ENCODE measurements at regions not wholly inside any gene's neighbourhood (a gene's known extent, or its start where the extent isn't known, plus 50 kb on each side); places are given as distances from the start of the nearest gene placed in this dataset.

DNA sequence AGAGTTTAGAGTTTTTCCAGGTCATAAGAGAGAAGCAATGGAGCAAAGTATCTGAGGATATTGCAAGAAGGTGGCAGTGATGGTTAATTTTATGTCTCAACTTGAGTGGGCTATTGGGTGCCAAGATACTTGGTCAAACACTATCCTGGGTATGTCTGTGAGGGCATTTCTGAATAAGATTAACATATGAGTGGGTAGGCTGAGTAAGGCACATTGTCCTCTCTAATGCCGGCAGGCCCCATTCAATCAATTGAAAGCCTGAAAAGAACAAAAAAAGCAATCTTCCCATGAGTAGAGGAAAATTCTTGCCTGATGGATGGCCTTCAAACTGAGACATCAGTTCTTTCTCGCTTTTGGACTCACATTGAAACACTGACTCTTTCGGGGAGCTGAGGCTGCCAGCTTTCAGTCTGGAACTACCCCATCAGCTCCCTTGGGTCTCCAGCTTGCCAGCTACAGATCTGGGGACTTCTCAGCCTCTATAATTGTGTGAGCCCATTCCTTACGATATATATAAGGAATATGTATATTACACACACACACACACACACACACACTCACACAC, 228.8 kb downstream of the BUD13 start:
- H3K27ac Mint-ChIP-seq (ENCODE audit: unreplicated experiment) = no peak overlapping the region
- no peak overlapping the region for H3K4me3 Mint-ChIP-seq
- H3K27me3 Mint-ChIP-seq (ENCODE audit: low read depth) = no peaks in the 10 kb centered on the region
- H3K4me1 Mint-ChIP-seq = peaks cover 7% of the 10 kb centered on the region
- no peaks in the 10 kb centered on the region for H3K36me3 Mint-ChIP-seq (ENCODE audit: low read depth)
- no peaks in the 10 kb centered on the region for H3K9me3 Mint-ChIP-seq
- DNase-seq (ENCODE audit: low read depth, low spot score) = no peak
- TF ChIP-seq, protein P1, sequence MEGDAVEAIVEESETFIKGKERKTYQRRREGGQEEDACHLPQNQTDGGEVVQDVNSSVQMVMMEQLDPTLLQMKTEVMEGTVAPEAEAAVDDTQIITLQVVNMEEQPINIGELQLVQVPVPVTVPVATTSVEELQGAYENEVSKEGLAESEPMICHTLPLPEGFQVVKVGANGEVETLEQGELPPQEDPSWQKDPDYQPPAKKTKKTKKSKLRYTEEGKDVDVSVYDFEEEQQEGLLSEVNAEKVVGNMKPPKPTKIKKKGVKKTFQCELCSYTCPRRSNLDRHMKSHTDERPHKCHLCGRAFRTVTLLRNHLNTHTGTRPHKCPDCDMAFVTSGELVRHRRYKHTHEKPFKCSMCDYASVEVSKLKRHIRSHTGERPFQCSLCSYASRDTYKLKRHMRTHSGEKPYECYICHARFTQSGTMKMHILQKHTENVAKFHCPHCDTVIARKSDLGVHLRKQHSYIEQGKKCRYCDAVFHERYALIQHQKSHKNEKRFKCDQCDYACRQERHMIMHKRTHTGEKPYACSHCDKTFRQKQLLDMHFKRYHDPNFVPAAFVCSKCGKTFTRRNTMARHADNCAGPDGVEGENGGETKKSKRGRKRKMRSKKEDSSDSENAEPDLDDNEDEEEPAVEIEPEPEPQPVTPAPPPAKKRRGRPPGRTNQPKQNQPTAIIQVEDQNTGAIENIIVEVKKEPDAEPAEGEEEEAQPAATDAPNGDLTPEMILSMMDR (conservative IDR thresholded peaks at IDR 0.05) = no peak

DNA sequence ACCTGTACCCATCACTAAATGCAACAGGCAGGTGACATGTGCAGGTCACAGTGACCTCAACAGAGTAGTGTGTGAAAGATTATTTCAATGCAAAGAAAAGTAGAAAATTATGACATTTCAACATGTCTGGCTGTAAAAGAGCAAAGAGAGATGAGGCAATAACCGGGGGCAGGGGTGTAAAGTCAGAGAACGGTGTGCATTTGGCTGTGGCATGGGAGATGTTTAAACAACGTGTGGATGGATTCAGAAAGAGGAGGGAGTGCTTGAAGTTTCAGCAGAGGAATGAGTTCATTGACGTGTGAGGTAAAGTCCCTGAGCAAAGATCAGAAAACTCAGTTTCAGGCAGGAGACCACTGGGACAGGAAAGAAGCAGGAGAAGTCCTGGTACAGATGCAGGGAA, 229.7 kb downstream of the BUD13 start:
- no peak overlapping the region for H3K4me3 Mint-ChIP-seq
- TF ChIP-seq, protein P1 (conservative IDR thresholded peaks at IDR 0.05) = no peak
- H3K27me3 Mint-ChIP-seq (ENCODE audit: low read depth) = no peaks in the 10 kb centered on the region
- H3K36me3 Mint-ChIP-seq (ENCODE audit: low read depth) = no peaks in the 10 kb centered on the region
- H3K4me1 Mint-ChIP-seq = peaks cover 7% of the 10 kb centered on the region
- no peak overlapping the region for H3K27ac Mint-ChIP-seq (ENCODE audit: unreplicated experiment)
- no peaks in the 10 kb centered on the region for H3K9me3 Mint-ChIP-seq
- DNase-seq (ENCODE audit: low read depth, low spot score) = no peak

DNA sequence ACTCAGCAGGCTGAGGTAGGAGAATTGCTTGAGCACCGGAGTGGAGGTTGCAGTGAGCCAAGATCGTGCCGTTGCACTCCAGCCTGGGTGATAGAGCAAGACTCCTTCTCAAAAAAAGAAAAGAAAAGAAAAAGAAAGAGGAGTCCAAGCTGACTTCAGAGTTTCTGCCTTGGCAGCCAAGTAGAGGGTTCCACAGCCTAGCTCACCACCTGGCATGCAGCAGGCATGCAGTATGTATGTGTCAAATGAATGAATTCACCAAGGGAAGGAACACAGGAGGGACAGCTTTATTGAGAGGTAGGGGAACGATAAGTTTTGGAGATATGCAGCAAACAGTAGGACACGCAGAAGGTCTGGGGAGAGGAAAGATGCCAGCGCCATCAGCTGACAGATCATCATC, 230.4 kb downstream of the BUD13 start:
- no peak overlapping the region for H3K4me3 Mint-ChIP-seq
- H3K9me3 Mint-ChIP-seq = no peaks in the 10 kb centered on the region
- H3K36me3 Mint-ChIP-seq (ENCODE audit: low read depth) = no peaks in the 10 kb centered on the region
- H3K27ac Mint-ChIP-seq (ENCODE audit: unreplicated experiment) = no peak overlapping the region
- TF ChIP-seq, protein P1 (conservative IDR thresholded peaks at IDR 0.05) = no peak
- no peak for DNase-seq (ENCODE audit: low read depth, low spot score)
- no peaks in the 10 kb centered on the region for H3K27me3 Mint-ChIP-seq (ENCODE audit: low read depth)
- H3K4me1 Mint-ChIP-seq = peaks cover 7% of the 10 kb centered on the region

DNA sequence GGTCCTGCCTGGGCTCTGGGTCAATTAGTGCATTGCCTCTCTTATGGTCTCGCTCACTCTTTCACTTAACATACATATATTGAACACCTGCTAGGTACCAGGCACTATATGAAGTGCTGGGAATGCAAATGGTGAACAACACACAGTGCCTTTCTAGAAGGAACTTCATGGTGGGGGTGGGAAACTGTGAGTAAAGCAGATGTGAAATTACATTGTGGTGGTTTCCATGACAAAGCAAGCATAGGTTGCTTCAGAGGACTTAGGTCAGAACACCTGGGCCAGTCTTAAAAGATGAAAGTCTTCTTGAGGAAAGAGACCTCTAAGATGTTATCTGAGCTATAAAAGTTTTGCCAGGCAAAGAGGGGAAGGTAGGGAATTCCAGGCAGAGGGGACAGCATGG, 231.3 kb downstream of the BUD13 start:
- Mint-ChIP-seq H3K36me3 (ENCODE audit: low read depth) (no peaks in the 10 kb centered on the region), H3K4me3 (no peak overlapping the region), H3K9me3 (no peaks in the 10 kb centered on the region), H3K4me1 (peaks cover 7% of the 10 kb centered on the region), H3K27ac (ENCODE audit: unreplicated experiment) (no peak overlapping the region), H3K27me3 (ENCODE audit: low read depth) (no peaks in the 10 kb centered on the region)
- no peak for DNase-seq (ENCODE audit: low read depth, low spot score)
- TF ChIP-seq, protein P1 (conservative IDR thresholded peaks at IDR 0.05) = no peak

DNA sequence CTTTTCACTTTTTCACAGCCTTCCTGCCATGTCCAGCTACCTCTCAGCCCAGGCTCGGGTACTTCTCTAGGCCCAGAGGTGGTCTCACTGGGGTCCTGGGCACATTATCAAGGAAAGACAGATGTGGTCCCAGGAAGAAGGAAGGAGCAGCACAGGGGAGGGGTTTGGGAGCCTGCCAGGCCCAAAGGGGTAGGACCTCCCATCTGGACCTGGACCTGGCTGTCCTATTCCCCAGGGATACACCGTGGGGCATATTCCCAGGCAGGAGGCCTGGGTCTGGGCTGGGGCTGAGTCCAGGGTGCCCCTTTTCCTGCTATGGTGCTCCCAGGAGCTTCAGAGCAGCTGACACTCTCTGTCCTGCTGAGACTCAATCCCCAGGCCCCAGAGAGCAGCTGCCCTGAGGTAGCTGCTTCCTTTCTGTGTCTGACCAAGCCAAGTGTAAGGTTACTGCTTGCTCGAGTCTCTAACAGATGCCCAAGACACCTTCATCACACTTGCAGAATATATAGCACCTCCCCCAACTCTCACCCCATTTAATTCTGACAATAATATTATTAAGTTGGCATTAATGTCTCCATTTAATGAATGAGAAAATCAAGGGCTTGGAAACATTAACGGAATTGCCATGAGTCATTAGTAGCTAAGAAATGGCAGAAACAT, 232.0 kb downstream of the BUD13 start:
- Mint-ChIP-seq H3K36me3 (ENCODE audit: low read depth) (no peaks in the 10 kb centered on the region), H3K9me3 (no peaks in the 10 kb centered on the region), H3K27ac (ENCODE audit: unreplicated experiment) (no peak overlapping the region), H3K4me1 (peaks cover 7% of the 10 kb centered on the region), H3K4me3 (no peak overlapping the region), H3K27me3 (ENCODE audit: low read depth) (no peaks in the 10 kb centered on the region)
- TF ChIP-seq, protein P1 (conservative IDR thresholded peaks at IDR 0.05) = no peak
- DNase-seq (ENCODE audit: low read depth, low spot score) = no peak
